ENCODE measurements at regions not wholly inside any gene's neighbourhood (a gene's known extent, or its start where the extent isn't known, plus 50 kb on each side); places are given as distances from the start of the nearest gene placed in this dataset.

GRCh38 chr11:64490562-64491216 lies 65.1 kb upstream of the SLC22A11 start:
- TF ChIP-seq MXI1 (IDR thresholded peaks at IDR 0.05; ENCODE audit: low read depth, low read length) (no peak), EZH2 (IDR thresholded peaks at IDR 0.05; ENCODE audit: borderline replicate concordance, control insufficient read depth, low read depth, low read length) (no peak), EED (IDR thresholded peaks at IDR 0.05; ENCODE audit: low read depth) (no peak), YY1 (IDR thresholded peaks at IDR 0.05; ENCODE audit: low read depth, low read length) (no peak), ELK1 (IDR thresholded peaks at IDR 0.05; ENCODE audit: low read depth, low read length) (no peak), ESRRA (IDR thresholded peaks at IDR 0.05; ENCODE audit: low read length) (no peak), SMC3 (IDR thresholded peaks at IDR 0.05; ENCODE audit: borderline replicate concordance, low read length) (no peak), CTCF (IDR thresholded peaks at IDR 0.05 in 2 of 3, conservative IDR thresholded peaks at IDR 0.05 in 1 of 3; ENCODE audit: control insufficient read depth in 2 of 3, extremely low read depth in 1 of 3, insufficient read depth in 1 of 3, low read depth in 3 of 3, low read length in 3 of 3) (no peak), POLR2A (IDR thresholded peaks at IDR 0.05; ENCODE audit: low read depth, low read length) (no peak), NFYA (IDR thresholded peaks at IDR 0.05; ENCODE audit: borderline replicate concordance, low read depth, low read length) (no peak), ATF2 (IDR thresholded peaks at IDR 0.05; ENCODE audit: low read length) (no peak), PRDM15 (CRISPR knock-in tag; IDR thresholded peaks at IDR 0.05) (no peak)

Measured in GM12878 (cell line).